ENCODE measurements at regions not wholly inside any gene's neighbourhood (a gene's known extent, or its start where the extent isn't known, plus 50 kb on each side); places are given as distances from the start of the nearest gene placed in this dataset.

- TF ChIP-seq CTCF (conservative IDR thresholded peaks at IDR 0.05) (no peak), ZFX (IDR thresholded peaks at IDR 0.05) (no peak)
Observed at GRCh38 chr2:187966924-187967323, 324.8 kb upstream of the GULP1 start.
